ENCODE measurements at regions not wholly inside any gene's neighbourhood (a gene's known extent, or its start where the extent isn't known, plus 50 kb on each side); places are given as distances from the start of the nearest gene placed in this dataset.
A peak's percentile ranks its signal among the peaks of the same experiment; 100 is the strongest.

DNA sequence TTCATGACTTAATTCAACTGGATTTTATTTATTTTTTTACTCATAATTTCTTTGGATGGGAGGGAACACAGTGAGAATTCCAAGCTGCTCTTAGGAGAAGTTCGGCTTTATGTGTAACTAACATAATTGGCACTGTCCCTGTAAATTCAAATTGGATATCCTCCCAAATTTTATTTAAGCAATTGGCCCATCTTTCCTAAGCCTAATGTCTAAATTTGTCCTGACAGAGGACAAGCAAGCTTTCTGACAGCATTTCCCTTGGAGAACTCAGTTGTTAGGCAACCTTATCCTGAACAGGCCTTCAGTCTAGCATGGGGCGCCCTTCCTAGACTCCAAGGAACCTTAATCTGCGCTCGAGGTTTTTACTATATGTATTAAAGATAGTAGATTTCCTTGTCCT is 550.3 kb downstream of the NUF2 start:
- DNase-seq (ENCODE audit: insufficient read length, low spot score), result no peak
- FAIRE-seq, result no peak
- TF ChIP-seq, protein P1, sequence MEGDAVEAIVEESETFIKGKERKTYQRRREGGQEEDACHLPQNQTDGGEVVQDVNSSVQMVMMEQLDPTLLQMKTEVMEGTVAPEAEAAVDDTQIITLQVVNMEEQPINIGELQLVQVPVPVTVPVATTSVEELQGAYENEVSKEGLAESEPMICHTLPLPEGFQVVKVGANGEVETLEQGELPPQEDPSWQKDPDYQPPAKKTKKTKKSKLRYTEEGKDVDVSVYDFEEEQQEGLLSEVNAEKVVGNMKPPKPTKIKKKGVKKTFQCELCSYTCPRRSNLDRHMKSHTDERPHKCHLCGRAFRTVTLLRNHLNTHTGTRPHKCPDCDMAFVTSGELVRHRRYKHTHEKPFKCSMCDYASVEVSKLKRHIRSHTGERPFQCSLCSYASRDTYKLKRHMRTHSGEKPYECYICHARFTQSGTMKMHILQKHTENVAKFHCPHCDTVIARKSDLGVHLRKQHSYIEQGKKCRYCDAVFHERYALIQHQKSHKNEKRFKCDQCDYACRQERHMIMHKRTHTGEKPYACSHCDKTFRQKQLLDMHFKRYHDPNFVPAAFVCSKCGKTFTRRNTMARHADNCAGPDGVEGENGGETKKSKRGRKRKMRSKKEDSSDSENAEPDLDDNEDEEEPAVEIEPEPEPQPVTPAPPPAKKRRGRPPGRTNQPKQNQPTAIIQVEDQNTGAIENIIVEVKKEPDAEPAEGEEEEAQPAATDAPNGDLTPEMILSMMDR (IDR thresholded peaks at IDR 0.05; ENCODE audit: insufficient read depth, missing control alignments), result no peak

DNA sequence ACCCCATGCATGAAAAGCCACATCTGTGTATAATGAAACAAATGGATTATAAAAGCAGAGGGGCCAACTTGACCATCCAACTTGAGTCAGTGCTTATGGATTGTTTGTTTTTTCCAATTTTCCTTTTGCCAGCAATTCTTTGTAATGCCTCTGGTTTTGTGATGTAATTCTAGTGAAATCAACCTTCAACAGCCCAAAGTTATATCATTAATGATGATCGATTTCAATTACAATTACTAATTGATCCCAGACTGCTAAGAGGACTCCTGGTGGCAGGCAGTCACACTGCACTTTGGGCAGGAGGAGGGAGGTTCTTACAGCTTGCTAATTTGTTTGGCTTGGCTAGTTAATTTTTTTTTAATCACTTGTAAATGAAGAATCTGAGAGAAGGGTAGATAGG is 552.3 kb downstream of the NUF2 start:
- TF ChIP-seq, protein P1 (IDR thresholded peaks at IDR 0.05; ENCODE audit: insufficient read depth, missing control alignments), result peak; percentile 25
- DNase-seq (ENCODE audit: insufficient read length, low spot score), result no peak
- FAIRE-seq, result no peak

DNA sequence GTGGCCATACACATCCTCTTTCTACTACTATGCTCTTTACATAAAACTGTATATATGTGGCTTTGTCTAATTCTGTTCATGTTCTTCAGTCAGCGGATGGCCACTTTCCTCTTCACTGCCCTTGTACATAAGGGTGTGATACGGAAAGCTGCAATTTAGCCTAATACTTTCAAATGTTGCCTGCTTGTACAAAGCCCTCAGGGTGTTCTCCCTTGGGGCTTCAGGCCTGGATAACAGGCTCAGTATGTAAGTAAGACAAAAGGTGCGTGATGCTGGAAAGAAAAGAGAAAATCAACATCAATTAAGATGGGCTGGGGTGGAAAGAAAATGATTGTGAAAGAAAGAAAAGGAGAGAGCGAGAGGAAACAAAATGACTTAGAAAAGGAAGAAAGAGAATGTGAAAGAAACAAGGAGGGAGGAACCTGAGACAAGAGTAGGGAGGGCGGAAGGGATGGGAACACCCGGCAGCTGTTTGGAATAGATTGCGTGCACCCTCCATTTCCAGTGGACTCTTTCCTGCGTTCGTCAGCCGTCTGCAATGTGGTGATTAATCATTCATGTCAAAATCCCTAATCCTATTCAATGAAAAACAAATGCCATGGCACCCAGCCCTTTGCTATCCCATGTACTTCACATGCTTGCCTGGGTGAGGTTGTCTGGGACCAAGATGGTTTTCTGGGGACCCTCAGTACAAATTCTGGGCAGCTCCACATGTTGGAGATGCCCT is 553.6 kb downstream of the NUF2 start:
- TF ChIP-seq, protein P1 (IDR thresholded peaks at IDR 0.05; ENCODE audit: insufficient read depth, missing control alignments), result no peak
- no peak for FAIRE-seq
- DNase-seq (ENCODE audit: insufficient read length, low spot score), result no peak

DNA sequence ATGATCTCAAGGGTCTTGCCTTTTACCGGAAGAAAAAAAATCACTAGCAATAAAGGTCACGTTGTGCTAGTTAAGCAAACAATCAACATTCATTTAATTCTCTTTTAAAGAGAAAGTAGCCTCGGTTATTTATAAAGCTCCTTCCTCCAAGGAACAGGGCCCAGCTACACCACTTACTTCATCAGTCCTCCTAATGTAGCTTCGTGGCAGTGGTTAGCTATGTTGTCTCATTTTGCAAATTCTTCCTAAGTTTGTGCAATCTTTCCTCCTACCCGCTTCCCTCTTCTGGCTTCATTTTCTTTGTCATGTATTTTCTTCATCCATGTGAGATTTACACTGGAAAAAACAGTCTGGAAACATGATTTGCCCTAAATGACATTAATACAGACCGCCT is 554.2 kb downstream of the NUF2 start:
- no peak for FAIRE-seq
- TF ChIP-seq, protein P1 (IDR thresholded peaks at IDR 0.05; ENCODE audit: insufficient read depth, missing control alignments), result no peak
- no peak for DNase-seq (ENCODE audit: insufficient read length, low spot score)

DNA sequence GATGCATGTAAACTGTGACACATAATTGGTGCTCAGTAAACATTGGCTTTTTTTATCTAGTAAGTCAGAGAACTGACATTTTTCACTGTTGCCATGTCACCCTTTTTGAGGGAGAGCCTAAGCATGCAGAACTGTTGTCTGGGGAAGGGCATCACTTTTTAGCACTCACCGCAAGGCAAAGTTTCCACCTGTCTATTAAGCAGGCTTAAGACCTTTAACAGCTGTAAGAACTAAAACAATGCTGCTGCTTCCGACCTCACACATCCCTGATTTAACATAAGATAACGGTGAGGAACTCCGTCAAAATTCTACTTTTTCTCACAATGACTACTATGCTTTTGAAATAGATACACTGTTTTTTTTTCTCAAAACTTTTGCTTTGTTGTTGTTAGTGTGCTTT is 554.8 kb downstream of the NUF2 start:
- no peak for FAIRE-seq
- no peak for DNase-seq (ENCODE audit: insufficient read length, low spot score)
- TF ChIP-seq, protein P1 (IDR thresholded peaks at IDR 0.05; ENCODE audit: insufficient read depth, missing control alignments), result no peak

DNA sequence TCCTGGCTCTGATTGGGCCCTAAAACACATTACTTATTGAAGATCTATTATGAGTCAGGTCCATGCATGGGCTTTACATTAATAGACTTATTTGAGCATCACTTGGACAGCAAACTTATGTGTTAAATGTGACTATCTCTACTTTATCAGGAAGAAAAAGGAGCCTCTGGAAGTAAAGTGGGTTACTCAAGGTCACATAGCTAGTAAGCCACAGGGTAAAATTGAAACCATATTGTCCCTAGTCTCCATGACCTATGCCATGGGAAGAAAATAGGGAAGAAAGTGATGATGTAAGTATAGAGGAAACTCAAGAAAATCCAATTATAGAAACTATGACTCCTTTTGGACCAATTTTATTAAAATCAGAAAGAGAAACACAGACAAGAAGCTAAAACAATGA is 555.3 kb downstream of the NUF2 start:
- peak; percentile 44 for FAIRE-seq
- no peak for DNase-seq (ENCODE audit: insufficient read length, low spot score)
- TF ChIP-seq, protein P1 (IDR thresholded peaks at IDR 0.05; ENCODE audit: insufficient read depth, missing control alignments), result no peak

DNA sequence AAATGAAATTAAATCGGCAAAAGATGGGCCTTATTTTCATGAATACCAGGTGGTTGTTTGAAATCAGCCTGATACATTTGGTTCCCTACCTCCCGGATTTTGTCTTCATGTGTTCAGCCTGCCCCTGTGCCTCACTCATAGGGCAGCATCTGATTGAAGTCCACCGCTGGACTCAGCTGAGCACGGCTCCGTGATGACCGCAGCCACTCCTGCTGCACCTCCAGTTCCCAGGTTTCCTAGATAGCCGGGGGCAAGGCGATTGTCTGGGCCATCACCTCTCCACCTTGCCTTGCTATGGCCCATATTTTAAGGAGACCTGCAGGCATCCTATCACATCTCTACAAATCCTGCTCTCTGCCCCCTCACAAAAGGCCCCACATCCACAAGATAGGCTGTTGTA is 563.8 kb downstream of the NUF2 start:
- TF ChIP-seq, protein P1 (IDR thresholded peaks at IDR 0.05; ENCODE audit: insufficient read depth, missing control alignments), result no peak
- DNase-seq (ENCODE audit: insufficient read length, low spot score), result no peak
- FAIRE-seq, result no peak

Data from D721Med (cell line).